ENCODE measurements at regions not wholly inside any gene's neighbourhood (a gene's known extent, or its start where the extent isn't known, plus 50 kb on each side); places are given as distances from the start of the nearest gene placed in this dataset.

DNA sequence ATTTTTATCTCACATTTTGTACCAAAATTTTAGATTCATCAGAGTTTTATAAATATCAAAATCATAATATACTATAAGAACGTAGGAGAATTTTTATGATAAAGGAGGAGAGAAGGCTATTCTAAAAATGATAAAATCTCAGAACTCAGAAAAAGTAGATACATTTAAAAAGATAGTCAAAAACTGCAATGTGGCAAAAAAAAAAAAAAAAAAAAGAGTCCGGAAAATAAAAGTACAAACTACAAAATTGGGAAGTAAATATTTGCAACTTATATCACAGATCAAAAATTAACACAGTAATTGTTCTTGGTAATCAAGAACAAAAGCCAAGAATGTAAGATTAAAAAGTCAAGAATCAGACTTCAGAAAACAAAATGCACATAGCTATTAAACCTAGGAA lies 332.1 kb downstream of the MCTP2 start:
- no peak overlapping the region for H3K27ac Mint-ChIP-seq
- no peaks in the 10 kb centered on the region for H4K20me1 ChIP-seq (replicated peaks; ENCODE audit: insufficient read depth)
- no peaks in the 10 kb centered on the region for H3F3A ChIP-seq (replicated peaks; ENCODE audit: low read depth)
- no peaks in the 10 kb centered on the region for H3K27me3 ChIP-seq (ENCODE audit: insufficient read depth)
- H3K4me1 ChIP-seq (ENCODE audit: insufficient read depth): no peaks in the 10 kb centered on the region
- H3K4me3 Mint-ChIP-seq: no peak overlapping the region
- no peak overlapping the region for H2AFZ ChIP-seq
- H3K4me2 ChIP-seq: no peak overlapping the region
- no peak overlapping the region for H3K27ac ChIP-seq (ENCODE audit: low read depth)
- peaks cover 8% of the 10 kb centered on the region; the same call in 2 of the 3 replicates for H3K4me1 Mint-ChIP-seq
- ATAC-seq (no peak), DNase-seq (ENCODE audit: low spot score) (no peak)
- peaks cover 7% of the 10 kb centered on the region; the same call in 2 of the 3 replicates for H3K9me3 Mint-ChIP-seq
- no peaks in the 10 kb centered on the region for H3K36me3 ChIP-seq (ENCODE audit: insufficient read depth)
- H3K27me3 Mint-ChIP-seq (ENCODE audit: insufficient read depth, low read depth, poor library complexity): peaks cover 2% of the 10 kb centered on the region
- TF ChIP-seq POLR2AphosphoS5 (IDR thresholded peaks at IDR 0.05; ENCODE audit: low read depth): no peak
- no peak for TF ChIP-seq JUNB (IDR thresholded peaks at IDR 0.05; ENCODE audit: unreplicated experiment)
- TF ChIP-seq REST (IDR thresholded peaks at IDR 0.05; ENCODE audit: unreplicated experiment): no peak
- TF ChIP-seq EZH2 (IDR thresholded peaks at IDR 0.05; ENCODE audit: low read depth, unreplicated experiment): no peak
- TF ChIP-seq ZNF462 (CRISPR knock-in tag; IDR thresholded peaks at IDR 0.05): no peak
- no peak for TF ChIP-seq ETS1 (IDR thresholded peaks at IDR 0.05)
- TF ChIP-seq CREB1 (CRISPR knock-in tag; IDR thresholded peaks at IDR 0.05; ENCODE audit: low read depth): no peak
- TF ChIP-seq EZH2phosphoT487 (IDR thresholded peaks at IDR 0.05; ENCODE audit: unreplicated experiment): no peak
- TF ChIP-seq STAT1 (IDR thresholded peaks at IDR 0.05; ENCODE audit: unreplicated experiment): no peak
- peaks cover 5% of the 10 kb centered on the region for H3K9me2 ChIP-seq (ENCODE audit: insufficient read depth)
- H3K79me2 ChIP-seq (replicated peaks; ENCODE audit: insufficient read depth): no peaks in the 10 kb centered on the region
- H3K36me3 Mint-ChIP-seq (ENCODE audit: low read depth): no peaks in the 10 kb centered on the region
- H3K4me3 ChIP-seq: no peak overlapping the region
